ENCODE measurements at regions not wholly inside any gene's neighbourhood (a gene's known extent, or its start where the extent isn't known, plus 50 kb on each side); places are given as distances from the start of the nearest gene placed in this dataset.

- TF ChIP-seq RARB (CRISPR knock-in tag; IDR thresholded peaks at IDR 0.05) (no peak), ZFP3 (CRISPR knock-in tag; IDR thresholded peaks at IDR 0.05) (no peak), CREB5 (CRISPR knock-in tag; IDR thresholded peaks at IDR 0.05; ENCODE audit: low read depth) (no peak), PATZ1 (CRISPR knock-in tag; IDR thresholded peaks at IDR 0.05; ENCODE audit: borderline replicate concordance) (no peak), PPARA (CRISPR knock-in tag; IDR thresholded peaks at IDR 0.05; ENCODE audit: borderline replicate concordance) (no peak), BACH2 (CRISPR knock-in tag; IDR thresholded peaks at IDR 0.05; ENCODE audit: borderline replicate concordance) (no peak), ZFP30 (CRISPR knock-in tag; IDR thresholded peaks at IDR 0.05) (no peak), CSDC2 (CRISPR knock-in tag; IDR thresholded peaks at IDR 0.05) (no peak), ZNF565 (CRISPR knock-in tag; conservative IDR thresholded peaks at IDR 0.05; ENCODE audit: low read depth) (no peak), ESRRG (CRISPR knock-in tag; IDR thresholded peaks at IDR 0.05) (no peak), TCF4 (CRISPR knock-in tag; IDR thresholded peaks at IDR 0.05; ENCODE audit: borderline replicate concordance) (no peak), ARNTL (CRISPR knock-in tag; IDR thresholded peaks at IDR 0.05; ENCODE audit: borderline replicate concordance, low read depth) (no peak), ZNF8 (CRISPR knock-in tag; IDR thresholded peaks at IDR 0.05) (no peak)
Observed at GRCh38 chr4:74608151-74608949, 163.4 kb downstream of the AREG start.

Data from SK-N-SH treated with all-trans-retinoic acid at 6 μM for 48 hours (cell line).